CD4-positive, alpha-beta T cell treated with Interferon alpha-2 for 1 hour (primary cell): ENCODE measurements at regions not wholly inside any gene's neighbourhood (a gene's known extent, or its start where the extent isn't known, plus 50 kb on each side); places are given as distances from the start of the nearest gene placed in this dataset.
A peak's percentile ranks its signal among the peaks of the same experiment; 100 is the strongest.

Experiments
- DNase-seq, 2 donors: peaks; one replicate each; pipeline ENCODE4 v3.0.0-alpha.2; 2020 to 2022

- DNase-seq, result no peak
These were observed 292.7 kb upstream of the POU3F3 start for GRCh38 chr2:104561251-104561650.

GRCh38 chr2:104562537-104562936 lies 291.4 kb upstream of the POU3F3 start:
- DNase-seq, result no peak

- DNase-seq, result no peak
These were observed 290.4 kb upstream of the POU3F3 start for GRCh38 chr2:104563398-104563996.

DNA sequence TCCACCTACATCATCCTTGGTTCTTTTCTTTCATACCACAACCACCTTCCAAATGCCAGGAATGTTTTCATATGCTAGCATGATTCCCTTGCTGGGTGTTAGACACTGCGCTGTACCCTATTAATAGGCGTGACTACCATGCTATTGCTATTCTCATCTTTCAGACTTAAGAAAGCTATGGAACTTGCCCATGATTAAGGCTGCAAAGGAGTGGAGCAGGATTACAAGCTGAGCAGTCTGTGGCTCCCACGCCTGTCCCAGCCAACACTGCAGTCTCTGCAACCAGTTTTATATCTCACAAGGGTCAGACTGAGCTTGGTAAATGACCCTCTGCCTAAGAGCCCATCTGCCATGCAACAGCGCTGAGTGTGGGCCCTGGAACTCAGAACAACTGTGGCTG lies 285.7 kb upstream of the POU3F3 start:
- DNase-seq, result no peak

DNA sequence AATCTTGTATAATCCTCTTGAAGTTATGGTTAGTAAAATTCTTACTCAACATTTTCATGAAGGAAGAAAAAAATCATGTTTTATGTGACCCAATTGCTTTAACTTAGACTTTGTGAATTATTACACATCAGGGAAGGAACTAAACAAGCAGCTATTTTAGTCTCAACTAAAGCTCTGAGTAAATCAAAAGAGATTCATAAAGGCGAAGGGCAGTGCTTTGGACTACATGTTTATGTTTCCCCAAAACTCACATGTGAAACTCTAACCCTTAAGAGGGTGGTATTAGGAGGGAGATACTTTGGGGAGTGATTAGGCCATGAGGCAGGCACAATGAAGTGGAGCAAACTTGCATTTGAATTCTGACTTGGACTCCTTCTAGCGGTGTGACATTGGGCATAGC lies 283.7 kb upstream of the POU3F3 start:
- no peak for DNase-seq

DNA sequence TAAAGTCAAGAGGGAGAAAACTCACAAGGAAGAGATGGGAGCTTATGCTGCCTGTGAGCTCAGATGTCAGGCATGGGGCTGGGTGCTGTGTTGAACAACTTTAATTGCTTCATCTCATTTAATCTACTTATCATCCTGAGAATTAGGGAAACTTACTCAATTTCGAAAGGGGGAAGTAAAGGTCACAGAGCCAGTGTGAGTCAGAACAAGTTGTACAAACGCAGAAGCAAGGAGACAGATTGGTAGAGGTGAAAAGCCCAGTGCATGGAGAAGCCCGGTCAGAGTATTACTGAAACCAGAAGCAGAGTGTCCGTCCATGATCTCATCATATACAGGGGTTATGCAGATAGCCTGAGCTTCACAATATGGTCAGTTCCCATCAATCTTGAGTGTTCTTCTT lies 281.1 kb upstream of the POU3F3 start:
- peak; percentile 8 to 55 for DNase-seq

DNA sequence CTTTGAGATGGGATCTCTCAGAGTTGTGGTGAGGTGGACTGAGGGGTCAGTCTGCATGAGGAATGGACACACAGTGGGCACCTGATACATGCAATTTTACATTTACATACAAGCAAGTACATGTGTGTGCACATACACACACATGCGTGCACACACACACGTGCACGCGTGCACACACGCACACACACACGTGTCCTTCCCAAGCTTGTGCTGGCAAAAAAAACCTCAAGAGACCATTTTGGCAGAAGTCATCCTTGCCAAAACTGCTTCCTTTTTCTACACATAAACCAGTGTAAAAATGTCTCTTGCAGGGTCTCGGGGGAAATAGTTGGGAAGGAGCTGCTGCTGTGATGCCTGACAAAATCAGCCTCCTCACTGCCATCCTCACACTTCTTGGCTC lies 279.5 kb upstream of the POU3F3 start:
- DNase-seq, result no peak

DNA sequence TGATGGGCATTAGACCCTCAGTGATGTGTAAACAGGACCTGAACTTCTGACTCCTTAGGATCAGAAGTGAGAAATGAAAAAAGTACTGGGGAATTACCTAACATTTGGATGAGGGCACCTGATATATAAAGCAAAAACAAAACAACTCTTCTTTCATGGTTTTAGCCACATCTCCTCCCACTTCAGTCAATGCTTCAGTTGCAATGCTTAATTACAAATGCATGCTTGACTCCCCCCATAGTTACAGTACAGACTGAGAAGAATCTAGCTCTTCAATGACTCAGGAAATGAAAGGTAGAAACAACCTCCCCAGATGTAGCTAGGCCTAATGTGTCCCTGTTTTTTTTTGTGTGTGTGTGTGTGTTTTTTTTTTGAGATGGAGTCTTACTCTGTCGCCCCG lies 276.8 kb upstream of the POU3F3 start:
- DNase-seq, result no peak

GRCh38 chr2:104582471-104582870 lies 271.4 kb upstream of the POU3F3 start:
- no peak for DNase-seq

DNA sequence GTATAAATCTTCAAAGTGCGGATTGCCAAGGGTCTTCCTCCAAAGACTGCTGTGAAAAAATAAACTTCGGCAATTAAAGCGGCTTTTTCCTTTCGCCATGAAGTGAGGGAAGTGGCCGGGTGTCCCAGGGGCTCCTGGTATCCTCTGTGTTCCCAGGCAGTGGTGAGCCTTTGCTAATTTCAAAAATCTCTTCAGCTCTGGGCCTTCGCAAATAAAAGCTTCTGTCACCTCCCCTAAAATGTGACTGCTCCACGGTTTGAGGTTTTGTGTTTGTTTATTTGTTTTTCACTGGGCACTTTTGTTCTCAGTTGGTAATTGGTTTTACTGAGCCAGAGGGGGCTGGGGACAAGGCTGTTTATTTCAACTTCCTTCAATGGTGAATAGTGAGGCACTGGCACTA lies 270.1 kb upstream of the POU3F3 start:
- DNase-seq, result no peak

GRCh38 chr2:104584393-104584792 lies 269.5 kb upstream of the POU3F3 start:
- DNase-seq, result no peak

GRCh38 chr2:104595576-104595975 lies 258.3 kb upstream of the POU3F3 start:
- no peak for DNase-seq

DNA sequence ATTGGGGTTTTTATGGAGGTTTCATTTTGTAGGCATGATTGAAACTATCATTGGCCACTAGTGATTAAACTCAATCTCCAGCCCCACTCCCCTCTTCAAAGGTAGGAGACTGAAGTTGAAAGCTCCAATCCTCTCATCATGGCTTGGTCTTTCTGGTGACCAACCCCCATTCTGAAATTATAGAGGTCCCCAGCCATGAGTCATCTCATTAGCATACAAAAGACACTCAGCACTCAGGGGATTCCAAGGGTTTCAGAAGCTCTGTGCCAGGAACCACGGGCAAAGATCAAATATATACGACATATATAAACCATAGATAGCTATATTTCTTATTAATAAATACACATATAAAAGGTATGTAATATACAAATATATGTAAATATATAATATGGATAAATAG lies 256.0 kb upstream of the POU3F3 start:
- DNase-seq, result no peak

DNA sequence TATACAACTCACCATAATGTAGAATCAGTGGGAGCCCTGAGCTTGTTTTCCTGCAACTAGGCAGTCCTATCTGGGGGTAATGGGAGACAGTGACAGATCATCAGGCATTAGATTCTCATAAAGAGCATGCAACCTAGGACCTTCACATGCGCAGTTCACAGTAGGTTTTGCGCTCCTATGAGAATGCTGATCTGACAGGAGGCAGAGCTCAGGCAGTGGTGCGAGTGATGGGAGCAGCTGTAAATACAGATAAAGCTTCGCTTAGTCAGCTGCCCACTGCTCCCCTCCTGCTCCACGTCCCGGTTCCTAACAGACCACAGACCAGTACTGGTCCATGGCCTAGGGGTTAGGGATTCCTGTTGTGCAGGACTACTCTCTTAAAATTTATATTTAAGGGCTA lies 255.3 kb upstream of the POU3F3 start:
- no peak for DNase-seq

DNA sequence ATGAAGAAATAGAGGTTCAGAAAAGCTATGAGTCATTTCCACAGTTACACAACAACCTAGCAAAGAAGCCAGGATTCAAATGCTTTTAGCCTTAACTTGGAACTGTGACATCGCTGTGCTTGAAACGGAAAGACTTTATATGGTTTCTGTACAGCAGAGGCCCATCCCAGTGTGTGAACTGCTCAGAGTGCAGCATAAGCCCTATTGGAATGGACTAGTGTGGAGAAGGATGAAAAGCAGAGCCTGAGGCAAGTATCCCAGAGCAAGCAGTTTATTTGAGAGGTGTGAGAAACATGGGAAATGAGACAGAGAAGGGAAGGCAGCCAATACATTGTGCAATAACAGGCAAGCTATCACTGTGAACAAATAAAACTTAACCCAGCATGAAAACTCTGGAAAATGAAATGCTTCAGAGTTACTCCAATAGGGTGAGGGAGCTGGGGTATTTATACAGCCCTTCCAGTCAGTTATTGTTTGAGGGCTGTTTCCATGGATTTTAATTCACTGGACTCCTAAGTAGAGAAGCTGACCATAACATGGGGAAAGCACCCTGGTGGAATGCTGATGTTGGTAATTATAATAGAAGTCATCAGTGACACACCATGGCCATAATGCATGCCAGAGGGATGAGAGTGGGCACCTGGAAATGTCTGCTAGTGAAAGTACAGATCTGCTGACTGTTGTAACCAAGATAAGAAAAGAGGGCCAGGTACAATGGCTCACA lies 254.0 kb upstream of the POU3F3 start:
- DNase-seq, result no peak

DNA sequence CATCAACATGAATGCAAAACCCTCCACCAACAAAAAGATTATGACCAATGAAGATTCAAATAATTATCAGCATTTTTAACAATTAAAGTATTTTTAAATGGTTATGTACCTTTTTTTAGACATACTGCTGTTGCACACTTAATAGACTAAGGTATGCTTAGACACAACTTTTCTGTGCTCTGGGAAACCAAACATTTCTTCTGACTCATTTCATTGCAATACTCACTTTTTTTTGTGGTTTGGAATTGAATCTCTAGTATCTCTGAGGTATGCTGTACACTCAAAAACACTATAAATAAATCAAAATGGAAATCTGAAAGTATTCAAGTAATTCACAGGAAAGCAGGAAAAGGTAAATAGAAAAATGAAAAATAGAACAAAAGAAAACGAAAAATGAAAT lies 247.9 kb upstream of the POU3F3 start:
- no peak for DNase-seq

GRCh38 chr2:104616856-104617255 lies 237.1 kb upstream of the POU3F3 start:
- DNase-seq, result no peak

DNA sequence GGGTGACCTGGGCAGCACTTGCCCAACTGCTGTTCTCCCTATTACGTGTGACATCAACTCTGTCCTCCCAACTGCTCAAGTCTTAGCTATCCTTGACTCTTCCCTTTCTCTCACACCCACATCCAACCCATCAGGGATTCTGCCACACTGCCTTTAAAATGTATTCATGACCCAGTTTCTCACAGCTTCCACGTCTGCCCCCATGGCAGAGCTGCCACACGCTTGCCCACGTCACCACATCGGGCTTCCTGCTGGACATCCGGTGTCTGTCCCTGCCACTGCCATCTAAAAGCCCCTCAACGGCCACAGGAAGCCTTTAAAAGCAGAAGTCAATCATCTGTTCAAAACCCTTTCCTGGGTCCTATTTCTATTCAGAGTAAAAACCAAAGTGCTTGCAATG lies 233.1 kb upstream of the POU3F3 start:
- DNase-seq, result no peak

DNA sequence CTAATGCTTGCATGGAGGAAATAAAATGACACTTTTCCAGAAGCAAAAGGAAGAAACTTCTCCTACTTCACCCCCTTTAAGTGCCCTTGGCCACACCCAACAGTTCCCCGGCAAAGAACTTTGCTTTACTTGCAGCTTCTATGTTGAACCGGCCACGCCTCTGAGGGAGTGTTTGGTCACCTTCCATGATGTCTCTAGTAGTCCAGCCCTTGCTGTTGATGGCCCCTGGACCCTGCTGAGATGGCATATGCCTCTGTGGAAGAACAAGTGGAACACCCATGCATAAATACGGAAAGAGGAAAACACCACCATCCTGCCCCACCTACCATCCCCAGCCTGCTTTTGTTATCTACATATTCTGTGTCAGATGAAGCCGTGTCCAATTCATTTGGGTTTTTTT lies 218.3 kb upstream of the POU3F3 start:
- DNase-seq, result no peak

- DNase-seq, result no peak
These were observed 215.6 kb upstream of the POU3F3 start for GRCh38 chr2:104638190-104638858.

DNA sequence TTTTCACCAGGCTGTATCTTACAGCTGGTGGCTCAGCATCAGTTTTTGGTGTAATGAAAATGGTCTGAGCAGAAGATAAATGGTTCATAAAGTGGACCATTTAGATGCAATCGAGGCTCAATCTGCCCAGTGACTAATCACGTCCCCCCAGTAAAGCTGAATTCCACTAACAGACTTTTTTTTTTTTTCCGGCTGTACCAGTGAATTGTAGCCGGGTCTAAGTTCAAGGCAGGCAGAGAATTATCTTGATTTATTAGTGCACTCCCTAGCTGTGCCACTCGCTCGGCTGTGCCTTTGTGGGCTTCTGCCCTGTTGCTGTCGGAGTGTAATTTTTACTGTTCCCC lies 215.1 kb upstream of the POU3F3 start:
- DNase-seq, result no peak

DNA sequence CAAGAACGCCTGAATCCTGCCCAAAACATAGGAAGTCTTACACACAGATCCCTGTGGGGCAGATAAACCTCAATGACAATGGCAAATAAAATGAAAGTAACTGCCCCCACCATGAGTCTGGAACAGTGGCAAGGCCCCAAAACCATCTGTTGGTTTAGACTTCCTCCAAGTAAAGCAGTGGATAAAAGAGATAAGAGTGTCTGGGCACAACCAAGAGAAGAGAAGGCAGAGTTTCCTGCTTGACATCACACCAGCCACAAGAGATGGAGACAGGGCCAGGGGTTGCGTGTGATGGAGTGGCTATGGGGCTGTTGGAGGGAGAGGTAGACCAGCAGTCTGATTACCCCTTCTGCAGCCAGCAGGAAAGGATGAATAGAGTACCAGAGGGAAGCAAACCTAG lies 212.1 kb upstream of the POU3F3 start:
- DNase-seq, result no peak

- DNase-seq, result no peak
These were observed 205.5 kb upstream of the POU3F3 start for GRCh38 chr2:104648376-104648775.

DNA sequence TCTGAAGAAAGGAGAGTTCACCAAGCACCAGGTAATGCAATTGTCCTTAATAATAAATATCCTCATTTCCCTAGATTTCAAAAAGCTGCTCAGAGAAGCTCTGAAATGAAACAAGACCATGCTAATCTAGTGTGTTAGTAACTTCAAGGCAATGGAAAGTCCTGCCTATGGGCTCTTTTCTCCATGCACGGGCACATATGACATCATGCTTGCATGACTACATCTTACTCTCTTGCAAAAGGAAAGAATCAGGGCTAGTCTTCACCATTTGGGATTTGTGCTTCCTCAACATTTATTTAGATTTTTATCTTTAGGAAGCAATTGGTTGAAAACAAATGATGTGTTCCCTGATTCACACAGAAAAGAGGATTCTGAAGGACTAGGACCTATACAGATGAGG lies 204.0 kb upstream of the POU3F3 start:
- no peak for DNase-seq
